GM19397 (cell line): ENCODE measurements at regions not wholly inside any gene's neighbourhood (a gene's known extent, or its start where the extent isn't known, plus 50 kb on each side); places are given as distances from the start of the nearest gene placed in this dataset.
"Not testable (repeated sequence)": the region's sequence is repeated elsewhere in the genome, so short reads cannot be mapped to it uniquely, and the experiment has no call there.

ENCODE experiments used
- ATAC-seq: cut with Tn5 transposase; IDR thresholded peaks from one replicate; pipeline ENCODE4 v1.9.1; 2021; ENCODE audit warnings: mild to moderate bottlenecking, moderate library complexity; ENCODE audit not compliant: unreplicated experiment

DNA sequence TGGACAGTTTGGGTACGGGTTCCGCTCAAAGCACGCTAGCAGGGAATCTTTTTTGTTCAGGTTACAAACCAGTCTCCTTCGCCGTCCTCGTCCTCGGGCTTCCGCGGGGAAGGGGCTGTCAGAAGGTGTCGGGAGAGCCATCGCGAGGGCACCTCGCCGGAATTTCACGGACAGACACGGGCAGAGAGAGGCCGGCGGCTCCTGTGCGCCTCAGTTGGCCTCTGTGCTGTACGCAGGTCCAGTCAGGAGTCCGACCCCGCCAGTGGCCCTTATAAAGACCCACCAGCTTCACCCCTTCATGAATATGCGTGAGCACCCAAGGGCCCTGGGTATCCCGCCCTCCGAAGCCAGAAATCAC lies 362.1 kb upstream of the DEFB115 start:
- ATAC-seq: not testable (repeated sequence)

DNA sequence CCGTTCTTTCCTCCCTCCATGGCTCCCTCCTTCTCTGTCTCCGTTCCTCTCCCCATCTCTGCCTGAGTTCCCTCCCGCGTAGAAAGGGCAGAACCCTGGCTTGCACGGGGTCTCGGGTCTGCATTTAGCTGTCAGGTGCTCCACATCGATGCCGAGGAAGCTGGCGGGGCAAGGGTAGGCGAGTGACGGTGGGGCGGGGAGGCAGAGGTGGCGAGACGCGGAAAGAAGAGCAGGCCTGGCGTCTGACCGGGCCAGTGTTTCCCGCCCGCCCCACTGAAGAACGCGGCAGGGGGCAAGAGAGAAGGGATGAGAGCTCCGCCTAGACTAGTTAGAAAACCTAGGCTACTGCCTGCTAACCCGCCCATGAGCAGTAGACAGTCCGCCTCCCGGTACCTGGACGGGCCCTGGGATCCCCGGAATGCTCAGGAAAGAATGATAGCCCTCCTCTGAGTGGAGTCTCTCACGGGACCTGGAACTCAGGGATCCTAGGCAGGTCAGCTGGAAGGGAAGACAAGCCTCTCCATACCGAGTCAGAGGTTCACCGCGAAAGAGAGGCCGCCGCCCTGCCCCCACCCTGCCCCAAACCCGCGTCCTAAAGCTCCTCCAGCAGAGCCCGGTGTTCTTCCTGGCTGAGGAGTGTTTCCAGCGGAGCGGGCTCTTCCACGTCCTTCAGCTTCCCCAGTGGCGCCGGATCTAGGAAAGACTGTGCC lies 357.9 kb upstream of the DEFB115 start:
- not testable (repeated sequence) for ATAC-seq

DNA sequence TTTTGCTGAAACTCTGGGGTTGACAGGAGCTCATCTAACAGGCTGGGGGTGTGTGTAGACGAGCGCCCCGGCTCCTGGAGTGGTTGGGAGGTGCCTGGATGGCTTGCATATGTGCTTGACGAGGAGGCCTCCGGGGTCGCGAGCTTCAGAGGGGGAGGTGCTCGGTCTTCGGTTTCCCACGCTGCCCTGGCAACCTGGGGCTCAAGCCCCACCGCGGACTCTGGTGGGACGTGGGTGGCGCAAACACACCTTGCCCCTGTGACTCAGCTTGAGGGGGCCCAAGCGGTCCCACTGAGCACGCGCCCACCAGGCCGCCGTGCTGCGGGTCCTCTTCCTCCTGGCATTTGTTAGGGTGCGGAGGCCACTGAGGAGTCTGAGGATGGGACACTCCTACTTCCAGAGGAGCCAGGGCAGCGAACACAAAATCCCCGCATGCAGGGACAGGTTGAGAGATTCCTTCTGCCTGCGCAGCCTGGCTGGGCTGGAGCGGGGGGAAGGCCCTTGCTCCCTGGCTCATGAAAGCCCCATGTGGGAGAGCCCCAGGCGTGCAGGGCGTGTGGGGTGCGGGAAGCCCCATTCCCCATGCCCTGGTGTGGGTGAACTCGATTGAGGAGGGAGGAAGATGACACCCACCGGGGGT lies 357.3 kb upstream of the DEFB115 start:
- ATAC-seq: not testable (repeated sequence)

DNA sequence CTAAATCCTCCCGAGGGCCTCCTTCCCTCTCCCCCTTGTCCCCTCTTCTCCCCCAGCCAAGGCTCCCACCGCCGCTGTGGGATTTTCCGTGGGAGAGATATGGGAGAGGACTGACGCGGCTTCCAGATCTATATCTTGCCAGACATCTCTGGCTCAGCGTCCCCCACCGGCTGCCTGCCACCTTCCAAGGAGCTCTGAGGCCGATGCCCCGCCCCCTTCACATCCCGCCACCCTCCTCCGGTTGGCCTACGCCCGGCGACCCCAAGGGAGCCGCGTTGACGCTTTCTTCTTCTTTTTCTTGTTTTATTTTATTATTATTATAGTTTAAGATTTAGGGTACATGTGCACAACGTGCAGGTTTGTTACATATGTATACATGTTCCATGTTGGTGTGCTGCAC lies 352.2 kb upstream of the DEFB115 start:
- not testable (repeated sequence) for ATAC-seq

DNA sequence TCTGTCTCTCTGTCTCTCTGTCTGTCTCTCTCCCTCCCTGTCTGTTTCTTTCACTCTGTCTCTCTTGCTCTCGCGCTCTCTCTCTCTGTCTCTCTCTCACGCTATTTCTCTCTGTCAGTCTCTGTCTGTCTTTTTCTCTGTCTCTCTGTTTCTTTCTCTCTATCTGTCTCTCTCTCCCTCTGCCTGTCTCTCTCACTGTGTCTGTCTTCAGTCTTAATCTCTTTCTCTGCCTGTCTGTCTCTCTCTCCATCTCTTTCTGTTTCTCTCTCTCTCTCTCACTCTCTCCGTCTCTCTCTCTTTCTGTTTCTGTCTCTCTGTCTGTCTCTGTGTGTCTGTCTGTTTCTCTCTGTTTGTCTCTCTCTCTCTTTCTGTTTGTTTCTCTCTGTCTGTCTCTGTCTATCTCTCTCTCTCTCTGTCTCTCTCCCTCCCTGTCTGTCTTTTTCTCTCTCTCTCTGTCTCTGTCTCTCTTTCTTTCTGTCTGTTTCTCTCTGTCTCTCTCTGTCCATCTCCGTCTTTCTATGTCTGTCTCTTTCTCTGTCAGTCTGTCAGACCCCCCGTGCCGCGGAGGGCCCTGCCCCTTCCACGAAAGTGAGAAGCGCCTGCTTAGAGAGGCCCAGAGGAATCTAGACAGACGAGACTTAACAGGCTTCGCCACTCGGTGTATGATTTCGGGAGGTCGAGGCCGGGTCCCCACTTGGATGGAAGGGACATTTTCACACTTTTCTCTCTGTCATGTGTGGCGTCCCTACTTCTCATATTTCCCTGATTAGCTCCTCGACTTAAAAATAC lies 346.3 kb upstream of the DEFB115 start:
- ATAC-seq: no peak

DNA sequence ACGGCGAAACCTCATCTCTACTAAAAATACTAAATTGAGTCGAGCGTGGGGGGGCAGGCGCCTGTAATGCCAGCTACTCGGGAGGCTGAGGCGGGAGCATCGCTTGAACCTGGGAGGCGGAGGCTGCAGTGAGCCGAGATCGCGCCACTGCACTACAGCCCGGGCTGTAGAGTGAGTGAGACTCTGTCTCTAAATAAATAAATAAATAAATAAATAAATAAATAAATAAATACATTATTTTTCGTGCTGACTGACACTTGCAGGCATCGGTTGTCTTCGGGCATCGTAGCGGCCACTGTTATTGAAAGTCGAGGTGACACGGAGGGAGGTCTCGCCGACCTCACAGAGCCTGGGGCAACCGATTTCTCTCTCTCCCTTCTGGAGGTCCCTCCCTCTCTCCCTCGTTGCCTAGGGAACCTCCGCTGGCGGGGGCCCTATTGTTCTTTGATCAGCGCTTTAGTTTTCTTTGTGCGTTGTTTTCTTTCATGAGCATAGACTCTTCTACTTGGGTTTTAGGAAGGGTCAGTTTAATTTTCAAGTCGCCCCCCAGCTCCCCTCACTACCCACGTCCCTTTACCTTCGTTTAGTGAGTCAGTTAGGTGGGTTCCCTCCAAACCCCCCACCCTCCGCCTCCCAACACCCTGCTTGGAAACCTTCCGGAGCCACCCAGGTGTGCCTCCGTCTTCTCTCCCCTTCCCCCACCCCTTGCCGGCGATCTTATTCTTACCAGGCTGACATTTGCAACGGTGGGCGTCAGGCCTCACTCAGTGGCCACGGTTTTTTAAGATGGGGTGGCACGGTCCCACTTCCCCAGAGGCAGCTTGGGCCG lies 345.4 kb upstream of the DEFB115 start:
- not testable (repeated sequence) for ATAC-seq

DNA sequence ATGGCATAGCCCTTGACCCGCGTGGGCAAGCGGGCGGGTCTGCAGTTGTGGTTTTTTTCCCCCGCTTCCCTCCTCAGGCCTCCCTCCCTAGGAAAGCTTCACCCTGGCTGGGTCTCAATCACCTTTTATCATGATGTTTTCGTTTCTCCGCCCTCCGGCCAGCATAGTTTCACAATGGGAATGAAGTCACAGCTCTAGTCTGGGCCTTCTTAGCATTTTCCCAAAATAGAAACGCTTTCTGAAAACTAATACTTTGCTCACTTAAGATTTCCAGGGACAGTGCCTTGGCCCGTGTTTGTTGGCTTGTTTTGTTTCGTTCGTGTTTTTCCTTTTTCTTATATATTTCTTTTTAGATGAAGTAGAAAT lies 344.8 kb upstream of the DEFB115 start:
- ATAC-seq: not testable (repeated sequence)

DNA sequence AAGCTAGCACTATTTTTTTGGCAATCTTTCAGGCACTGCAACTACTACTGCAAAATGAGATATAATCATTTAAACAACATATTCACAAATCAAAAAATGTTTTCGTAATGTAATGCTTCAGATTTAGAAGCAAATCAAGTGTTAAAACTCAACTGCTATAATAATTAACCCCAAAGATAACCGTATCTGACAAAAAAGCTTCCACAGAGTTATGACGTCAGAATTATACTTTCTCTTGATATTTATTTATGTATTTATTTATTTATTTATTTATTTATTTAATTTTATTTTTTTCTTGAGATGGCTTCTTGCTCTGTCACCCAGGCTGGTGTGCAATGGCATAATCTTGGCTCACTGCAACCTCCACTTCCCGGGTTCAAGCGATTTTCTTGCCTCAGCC lies 341.1 kb upstream of the DEFB115 start:
- ATAC-seq: not testable (repeated sequence)

DNA sequence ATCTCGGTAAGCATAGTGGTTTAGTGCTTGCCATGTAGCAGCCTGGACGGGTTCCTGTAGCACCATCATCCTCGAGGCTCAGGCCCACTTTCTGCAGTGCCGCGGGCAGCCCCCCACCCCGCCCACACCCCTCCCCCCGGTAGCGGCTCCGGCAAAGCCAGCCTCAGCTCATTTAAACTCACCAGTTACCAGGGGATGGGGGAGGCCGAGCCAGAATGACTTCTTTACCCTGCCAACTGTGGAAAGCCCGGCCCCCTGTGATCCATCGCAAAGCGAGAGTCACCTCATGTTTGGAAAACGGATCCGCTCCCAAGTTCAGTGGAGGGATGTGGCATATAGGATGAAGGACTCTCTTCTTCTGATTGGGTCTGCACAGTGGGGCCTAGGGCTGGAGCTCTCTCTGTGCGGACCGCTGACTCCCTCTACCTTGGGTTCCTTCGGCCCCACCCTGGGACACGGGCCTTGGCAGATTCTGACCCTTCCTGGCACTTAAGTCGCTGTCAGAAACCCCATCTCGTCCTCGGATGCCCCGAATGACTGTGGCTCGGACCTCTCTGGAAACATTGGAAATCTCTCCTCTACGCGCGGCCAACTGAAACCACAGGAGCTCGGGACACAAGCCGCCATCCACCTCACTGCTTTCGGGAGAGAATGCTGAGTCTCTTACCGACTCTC lies 337.8 kb upstream of the DEFB115 start:
- ATAC-seq: no peak

DNA sequence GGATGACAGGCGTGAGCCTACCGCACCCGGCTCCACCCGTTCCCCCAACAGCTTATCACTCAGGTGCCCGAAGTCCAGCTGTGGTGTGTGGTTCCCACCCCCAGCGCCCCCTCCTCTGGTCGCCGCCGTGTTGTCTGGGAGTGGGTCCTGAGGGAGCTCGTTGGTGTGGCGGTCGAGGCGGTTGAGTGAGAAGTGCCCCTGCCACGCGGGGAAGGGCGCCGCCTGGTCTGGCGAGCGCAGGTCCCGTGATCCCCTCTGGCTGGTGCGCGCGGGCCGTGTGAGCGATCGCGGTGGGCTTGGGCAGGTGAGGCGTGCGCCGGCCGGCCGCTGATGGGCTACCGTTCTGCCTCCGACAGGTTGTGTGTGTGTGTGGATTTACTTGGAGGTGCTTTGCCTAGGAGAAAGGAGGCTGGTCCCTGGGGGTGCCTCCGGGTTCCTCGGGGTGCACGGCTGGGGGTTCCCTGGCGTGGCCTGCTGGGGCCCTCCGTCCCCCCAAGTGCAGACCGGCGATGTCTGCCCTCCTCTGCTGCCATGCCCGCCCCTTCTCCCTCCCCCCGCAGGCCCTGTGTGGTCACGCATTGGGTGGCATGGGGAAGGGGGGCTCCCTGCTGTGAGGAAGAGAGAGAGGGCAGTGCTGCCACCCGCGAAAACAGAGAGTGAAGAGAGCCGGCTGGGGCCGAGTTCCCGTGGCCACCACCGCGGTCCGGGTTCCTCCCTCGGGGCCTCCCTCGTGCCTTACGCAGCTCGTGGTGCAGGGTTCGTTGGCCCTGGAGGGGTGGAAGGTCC lies 336.0 kb upstream of the DEFB115 start:
- ATAC-seq: no peak

DNA sequence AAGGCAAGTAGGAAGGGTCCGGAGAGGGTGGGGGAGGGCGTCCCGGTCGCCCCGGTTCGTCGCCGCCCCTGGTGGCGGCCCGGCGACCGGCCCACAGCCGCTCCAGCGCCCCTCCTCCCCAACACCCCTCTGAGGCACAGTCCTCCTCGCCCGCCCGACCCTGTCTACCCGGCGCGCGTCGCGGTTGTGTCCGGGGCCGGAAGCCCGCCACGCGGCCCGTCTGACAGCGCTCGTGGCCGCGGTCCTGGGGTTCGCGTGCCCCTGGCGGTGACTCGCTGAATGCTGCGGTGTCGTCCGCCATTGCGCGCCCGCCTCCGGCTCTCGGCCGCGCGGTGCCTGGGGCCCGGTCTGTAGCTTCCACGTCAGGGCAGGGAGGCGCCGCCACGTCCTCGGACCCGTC lies 335.3 kb upstream of the DEFB115 start:
- ATAC-seq: no peak

DNA sequence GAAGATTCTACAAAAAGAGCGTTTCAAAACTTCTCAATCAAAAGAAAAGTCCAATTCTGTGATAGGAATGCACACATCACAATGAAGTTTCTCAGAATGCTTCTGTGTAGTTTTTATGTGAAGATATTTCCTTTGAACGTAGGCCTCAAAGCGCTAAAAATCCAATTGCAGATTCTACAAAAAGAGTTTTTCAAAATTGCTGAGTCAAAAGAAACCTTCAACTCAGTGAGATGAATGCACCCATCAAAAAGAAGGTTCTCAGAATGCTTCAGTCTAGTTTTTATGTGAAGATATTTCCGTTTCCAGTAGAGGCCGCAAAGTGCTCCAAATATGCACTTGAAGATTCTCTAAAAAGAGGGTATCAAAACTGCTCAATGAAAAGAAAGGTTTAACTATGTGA lies 319.7 kb upstream of the DEFB115 start:
- ATAC-seq: no peak

DNA sequence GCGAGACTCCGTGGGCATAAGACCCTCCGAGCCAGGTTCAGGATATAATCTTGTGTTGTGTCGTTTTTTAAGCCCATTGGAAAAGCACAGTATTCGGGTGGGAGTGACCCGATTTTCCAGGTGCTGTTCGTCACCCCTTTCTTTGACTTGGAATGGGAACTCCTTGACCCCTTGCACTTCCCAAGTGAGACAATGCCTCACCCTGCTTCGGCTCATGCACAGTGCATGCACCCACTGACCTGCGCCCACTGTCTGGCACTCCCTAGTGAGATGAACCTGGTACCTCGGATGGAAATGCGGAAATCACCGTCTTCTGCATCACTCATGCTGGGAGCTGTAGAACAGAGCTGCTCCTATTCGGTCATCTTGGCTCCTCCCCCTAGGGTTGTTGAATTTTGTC lies 307.7 kb upstream of the DEFB115 start:
- no peak for ATAC-seq

DNA sequence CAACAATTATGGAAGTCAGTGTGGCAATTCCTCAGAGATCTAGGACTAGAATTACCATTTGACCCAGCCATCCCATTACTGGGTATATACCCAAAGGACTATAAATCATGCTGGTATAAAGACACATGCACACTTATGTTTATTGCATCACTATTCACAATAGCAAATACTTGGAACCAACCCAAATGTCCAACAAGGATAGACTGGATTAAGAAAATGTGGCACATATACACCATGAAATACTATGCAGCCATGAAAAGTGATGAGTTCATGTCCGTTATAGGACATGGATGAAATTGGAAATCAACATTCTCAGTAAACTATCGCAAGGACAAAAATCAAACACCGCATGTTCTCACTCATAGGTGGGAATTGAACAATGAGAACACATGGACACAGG lies 306.4 kb upstream of the DEFB115 start:
- not testable (repeated sequence) for ATAC-seq

DNA sequence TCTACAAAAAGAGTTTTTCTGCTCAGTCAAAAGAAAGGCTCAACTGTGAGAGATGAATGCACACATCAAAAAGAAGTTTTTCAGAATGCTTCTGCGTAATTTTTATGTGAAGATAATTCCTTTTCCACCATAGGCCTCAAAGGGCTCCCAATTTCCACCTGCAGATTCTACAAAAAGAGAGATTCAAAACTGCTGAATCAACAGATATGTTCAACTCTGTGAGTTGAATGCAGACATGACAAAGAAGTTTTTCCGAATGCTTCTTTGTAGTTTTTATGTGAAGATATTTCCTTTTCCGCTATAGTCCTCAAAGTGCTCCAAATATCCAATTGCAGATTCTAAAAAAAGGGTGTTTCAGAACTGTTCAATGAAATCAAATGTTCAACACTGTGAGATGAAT lies 300.8 kb upstream of the DEFB115 start:
- not testable (repeated sequence) for ATAC-seq

DNA sequence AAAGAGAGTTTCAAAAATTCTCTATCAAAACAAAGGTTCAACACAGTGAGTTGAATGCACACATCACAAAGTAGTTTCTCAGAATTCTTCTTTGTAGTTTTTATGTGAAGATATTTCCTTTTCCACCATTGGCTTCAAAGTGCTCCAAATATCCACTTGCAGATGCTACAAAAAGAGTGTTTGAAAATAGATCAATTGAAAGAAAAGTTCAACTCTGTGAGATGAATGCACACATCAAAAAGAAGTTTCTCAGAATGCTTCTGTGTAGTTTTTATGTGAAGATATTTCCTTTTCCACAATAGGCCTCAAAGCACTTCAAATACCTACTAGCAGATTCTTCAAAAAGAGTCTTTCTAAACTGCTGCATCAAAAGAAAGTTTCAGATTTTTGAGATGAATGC lies 298.3 kb upstream of the DEFB115 start:
- not testable (repeated sequence) for ATAC-seq

DNA sequence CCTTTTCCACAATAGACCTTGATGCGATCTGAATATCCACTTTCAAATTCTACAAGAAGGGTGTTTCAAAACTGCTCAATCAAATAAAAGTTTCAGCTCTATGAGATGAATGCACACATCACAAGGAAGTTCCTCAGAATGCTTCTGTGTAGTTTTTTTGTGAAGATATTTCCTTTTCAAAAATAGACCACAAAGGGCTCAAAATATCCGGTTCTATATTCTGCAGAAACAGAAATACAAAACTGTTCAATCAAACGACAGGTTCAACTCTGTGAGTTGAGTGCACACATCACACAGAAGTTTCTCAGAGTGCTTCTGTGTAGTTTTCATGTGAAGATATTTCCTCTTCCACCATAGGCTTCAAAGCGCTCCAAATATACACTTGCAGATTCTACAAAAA lies 293.9 kb upstream of the DEFB115 start:
- ATAC-seq: no peak

DNA sequence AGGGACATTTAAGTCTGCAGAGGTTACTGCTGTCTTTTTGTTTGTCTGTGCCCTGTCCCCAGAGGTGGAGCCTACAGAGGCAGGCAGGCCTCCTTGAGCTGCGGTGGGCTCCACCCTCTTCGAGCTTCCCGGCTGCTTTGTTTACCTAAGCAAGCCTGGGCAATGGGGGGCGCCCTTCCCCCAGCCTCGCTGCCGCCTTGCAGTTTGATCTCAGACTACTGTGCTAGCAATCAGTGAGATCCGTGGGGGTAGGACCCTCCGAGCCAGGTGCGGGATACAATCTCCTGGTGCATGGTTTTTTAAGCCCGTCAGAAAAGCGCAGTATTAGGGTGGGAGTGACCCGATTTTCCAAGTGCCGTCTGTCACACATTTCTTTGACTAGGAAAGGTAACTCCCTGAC lies 281.6 kb upstream of the DEFB115 start:
- not testable (repeated sequence) for ATAC-seq

DNA sequence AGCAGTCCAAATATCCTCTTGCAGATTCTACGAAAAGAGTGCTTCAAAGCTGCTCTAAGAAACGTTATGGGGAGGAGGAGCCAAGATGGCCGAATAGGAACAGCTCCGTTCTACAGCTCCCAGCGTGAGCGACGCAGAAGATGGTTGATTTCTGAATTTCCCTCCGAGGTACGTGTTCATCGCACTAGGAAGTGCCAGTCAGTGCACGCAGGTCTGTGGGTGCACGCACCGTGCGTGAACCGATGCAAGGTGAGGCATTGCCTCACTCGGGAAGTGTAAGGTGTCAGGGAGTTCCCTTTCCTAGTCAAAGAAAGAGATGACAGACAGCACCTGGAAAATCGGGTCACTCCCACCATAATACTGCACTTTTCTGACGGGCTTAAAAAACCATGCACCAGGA lies 272.1 kb upstream of the DEFB115 start:
- ATAC-seq: no peak
